OCI-LY7 (cell line): ENCODE measurements at regions not wholly inside any gene's neighbourhood (a gene's known extent, or its start where the extent isn't known, plus 50 kb on each side); places are given as distances from the start of the nearest gene placed in this dataset.

Experiments used
- BruUV-seq: library from RNA; stranded (reverse); fragments of 400-500 nt; replicated peaks from 2 replicates; lab custom pipeline; 2021; lab: Mats Ljungman, UMichigan
- CTCF ChIA-PET: fragments of 300-600 bp; sonication (Branson Sonifier 250); formaldehyde crosslinking; loops from one replicate; lab custom pipeline; 2022; ENCODE audit warnings: antibody characterized with exemption; ENCODE audit not compliant: unreplicated experiment; lab: Charles Lee
- POLR2A ChIA-PET: fragments of 300-600 bp; sonication (Branson Sonifier 250); formaldehyde crosslinking; loops from one replicate; lab custom pipeline; 2022; ENCODE audit warnings: antibody characterized with exemption; lab: Charles Lee
- DNase-seq: peaks from one replicate; pipeline ENCODE4 v3.0.0-alpha.2; 2015; ENCODE audit warnings: low spot score
- H2AFZ ChIP-seq: fragments of 200-600 bp; sonication (generic), shearing (Covaris generic); 2 replicates; pipeline ENCODE4 v1.6.1; 2014; ENCODE audit warnings: mild to moderate bottlenecking, antibody characterized with exemption, low read length, moderate library complexity
- H3K27ac ChIP-seq: fragments of 200-600 bp; sonication (generic); 2 replicates; pipeline ENCODE4 v1.5.1; 2014; ENCODE audit warnings: mixed run types, low read depth, mild to moderate bottlenecking, moderate library complexity, low read length, inconsistent platforms; ENCODE audit not compliant: poor library complexity, severe bottlenecking
- H3K36me3 ChIP-seq: fragments of 200-600 bp; sonication (generic); 2 replicates; pipeline ENCODE4 v1.6.1; 2014; ENCODE audit warnings: mild to moderate bottlenecking, antibody characterized with exemption, low read length, moderate library complexity, mixed read lengths; ENCODE audit not compliant: insufficient read depth
- H3K4me1 ChIP-seq: fragments of 200-600 bp; sonication (generic); 2 replicates; pipeline ENCODE4 v1.5.1; 2014; ENCODE audit warnings: mild to moderate bottlenecking, low read length; ENCODE audit not compliant: insufficient read depth, poor library complexity, severe bottlenecking
- H3K4me2 ChIP-seq: fragments of 200-600 bp; sonication (generic); 2 replicates; pipeline ENCODE4 v1.6.1; 2014; ENCODE audit warnings: mild to moderate bottlenecking, low read length
- H3K4me3 ChIP-seq: fragments of 200-600 bp; sonication (generic); 2 replicates; pipeline ENCODE4 v1.5.1; 2014; ENCODE audit warnings: mild to moderate bottlenecking, low read depth, low read length; ENCODE audit not compliant: poor library complexity, severe bottlenecking
- H3K79me2 ChIP-seq: fragments of 200-600 bp; sonication (generic); 2 replicates; pipeline ENCODE4 v1.6.1; 2016; ENCODE audit warnings: low read depth, mild to moderate bottlenecking, low read length, moderate library complexity, mixed read lengths; ENCODE audit not compliant: insufficient read depth
- H3K9me2 ChIP-seq: fragments of 200-600 bp; sonication (generic); 2 replicates; pipeline ENCODE4 v1.6.1; 2016; ENCODE audit warnings: mild to moderate bottlenecking, low read length, mixed read lengths; ENCODE audit not compliant: insufficient read depth
- H3K9me3 ChIP-seq: fragments of 200-600 bp; sonication (generic); 2 replicates; pipeline ENCODE4 v1.6.1; 2014; ENCODE audit warnings: mild to moderate bottlenecking, mixed run types, low read length, mixed read lengths
- H4K20me1 ChIP-seq: fragments of 200-600 bp; sonication (generic); 2 replicates; pipeline ENCODE4 v1.6.1; 2014; ENCODE audit warnings: mild to moderate bottlenecking, antibody characterized with exemption, low read length, moderate library complexity, mixed read lengths; ENCODE audit not compliant: insufficient read depth
- CTCF ChIP-seq: fragments of 200-600 bp; sonication (generic); conservative IDR thresholded peaks from 2 replicates; pipeline ENCODE4 v1.5.1; 2014; ENCODE audit warnings: mild to moderate bottlenecking, antibody characterized with exemption, low read length, moderate library complexity, mixed read lengths
- EZH2phosphoT487 ChIP-seq: fragments of 200-600 bp; sonication (generic); IDR thresholded peaks from 2 replicates; pipeline ENCODE4 v1.6.1; 2018; ENCODE audit warnings: low read depth, borderline replicate concordance, mild to moderate bottlenecking, mixed run types, antibody characterized with exemption, low read length, moderate library complexity, mixed read lengths
- intact Hi-C: fragments of 100-400 bp; cut with micrococcal nuclease; formaldehyde crosslinking; loops from one replicate; pipeline ENCODE4 v1.10.0; 2022; ENCODE audit not compliant: unreplicated experiment

- POLR2A ChIA-PET, result no interaction called here
- no peaks in the 10 kb centered on the region for H3K4me1 ChIP-seq
- H3K9me3 ChIP-seq, result no peaks in the 10 kb centered on the region
- H3K36me3 ChIP-seq, result no peaks in the 10 kb centered on the region
- H3K4me2 ChIP-seq, result no peak overlapping the region
- H2AFZ ChIP-seq, result no peak overlapping the region
- no peak for DNase-seq
- H3K9me2 ChIP-seq, result no peaks in the 10 kb centered on the region
- intact Hi-C loops, result no loop called here
- no peaks in the 10 kb centered on the region for H4K20me1 ChIP-seq
- no TSS peak for BruUV-seq
- no peak overlapping the region for H3K27ac ChIP-seq
- H3K4me3 ChIP-seq, result no peak overlapping the region
- H3K79me2 ChIP-seq, result no peaks in the 10 kb centered on the region
- CTCF ChIA-PET, result no interaction called here
- TF ChIP-seq CTCF (no peak), EZH2phosphoT487 (no peak)
Measured at GRCh38 chr6:28585335-28585734, 59.7 kb downstream of the GPX5 start.

GRCh38 chr6:28586324-28586723, 60.6 kb downstream of the GPX5 start:
- H3K27ac ChIP-seq, result no peak overlapping the region
- H3K9me3 ChIP-seq, result no peaks in the 10 kb centered on the region
- no peak for DNase-seq
- H3K4me2 ChIP-seq, result no peak overlapping the region
- CTCF ChIA-PET, result no interaction called here
- intact Hi-C loops, result no loop called here
- H3K9me2 ChIP-seq, result no peaks in the 10 kb centered on the region
- H3K4me1 ChIP-seq, result no peaks in the 10 kb centered on the region
- no peaks in the 10 kb centered on the region for H3K79me2 ChIP-seq
- POLR2A ChIA-PET, result interaction anchor here (0.6 kb wide), 1 partner anchor 111 kb away, joined by 4 read pairs; no protein-coding TSS in a partner anchor
- no peaks in the 10 kb centered on the region for H3K36me3 ChIP-seq
- TF ChIP-seq CTCF, result no peak
- no peak for TF ChIP-seq EZH2phosphoT487
- no peak overlapping the region for H2AFZ ChIP-seq
- no peaks in the 10 kb centered on the region for H4K20me1 ChIP-seq
- no TSS peak for BruUV-seq
- no peak overlapping the region for H3K4me3 ChIP-seq

- no peak overlapping the region for H2AFZ ChIP-seq
- H3K79me2 ChIP-seq, result no peaks in the 10 kb centered on the region
- BruUV-seq, result no TSS peak
- no peaks in the 10 kb centered on the region for H3K9me3 ChIP-seq
- H3K9me2 ChIP-seq, result no peaks in the 10 kb centered on the region
- H3K4me3 ChIP-seq, result no peak overlapping the region
- H3K4me1 ChIP-seq, result no peaks in the 10 kb centered on the region
- POLR2A ChIA-PET, result no interaction called here
- CTCF ChIA-PET, result no interaction called here
- DNase-seq, result no peak
- TF ChIP-seq EZH2phosphoT487 (no peak), CTCF (no peak)
- H4K20me1 ChIP-seq, result no peaks in the 10 kb centered on the region
- intact Hi-C loops, result no loop called here
- H3K36me3 ChIP-seq, result no peaks in the 10 kb centered on the region
- no peak overlapping the region for H3K4me2 ChIP-seq
- H3K27ac ChIP-seq, result no peak overlapping the region
Measured at GRCh38 chr6:28586962-28587745, 61.5 kb downstream of the GPX5 start.
